ENCODE measurements at regions not wholly inside any gene's neighbourhood (a gene's known extent, or its start where the extent isn't known, plus 50 kb on each side); places are given as distances from the start of the nearest gene placed in this dataset.

- TF ChIP-seq CHD7 (IDR thresholded peaks at IDR 0.05; ENCODE audit: insufficient replicate concordance, low read length) = no peak
Observed at GRCh38 chr4:11565213-11565612, 136.5 kb upstream of the HS3ST1 start (continued).
